ENCODE measurements at regions not wholly inside any gene's neighbourhood (a gene's known extent, or its start where the extent isn't known, plus 50 kb on each side); places are given as distances from the start of the nearest gene placed in this dataset.

GRCh38 chr5:82859451-82860140, 217.6 kb downstream of the TMEM167A start:
- TF ChIP-seq, protein P1, sequence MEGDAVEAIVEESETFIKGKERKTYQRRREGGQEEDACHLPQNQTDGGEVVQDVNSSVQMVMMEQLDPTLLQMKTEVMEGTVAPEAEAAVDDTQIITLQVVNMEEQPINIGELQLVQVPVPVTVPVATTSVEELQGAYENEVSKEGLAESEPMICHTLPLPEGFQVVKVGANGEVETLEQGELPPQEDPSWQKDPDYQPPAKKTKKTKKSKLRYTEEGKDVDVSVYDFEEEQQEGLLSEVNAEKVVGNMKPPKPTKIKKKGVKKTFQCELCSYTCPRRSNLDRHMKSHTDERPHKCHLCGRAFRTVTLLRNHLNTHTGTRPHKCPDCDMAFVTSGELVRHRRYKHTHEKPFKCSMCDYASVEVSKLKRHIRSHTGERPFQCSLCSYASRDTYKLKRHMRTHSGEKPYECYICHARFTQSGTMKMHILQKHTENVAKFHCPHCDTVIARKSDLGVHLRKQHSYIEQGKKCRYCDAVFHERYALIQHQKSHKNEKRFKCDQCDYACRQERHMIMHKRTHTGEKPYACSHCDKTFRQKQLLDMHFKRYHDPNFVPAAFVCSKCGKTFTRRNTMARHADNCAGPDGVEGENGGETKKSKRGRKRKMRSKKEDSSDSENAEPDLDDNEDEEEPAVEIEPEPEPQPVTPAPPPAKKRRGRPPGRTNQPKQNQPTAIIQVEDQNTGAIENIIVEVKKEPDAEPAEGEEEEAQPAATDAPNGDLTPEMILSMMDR (IDR thresholded peaks at IDR 0.05) = no peak
- no peak for TF ChIP-seq POLR2A (IDR thresholded peaks at IDR 0.05)

Data from uterus (tissue), 2 donors.